HCT116 (cell line): ENCODE measurements at regions not wholly inside any gene's neighbourhood (a gene's known extent, or its start where the extent isn't known, plus 50 kb on each side); places are given as distances from the start of the nearest gene placed in this dataset.

ENCODE experiments used
- ATAC-seq: fragments of 200-7000 bp; cut with Tn5 transposase; 2 replicates; pipeline ENCODE4 v1.9.1; 2020; ENCODE audit warnings: mild to moderate bottlenecking, moderate library complexity
- BruUV-seq: library from RNA; stranded (reverse); fragments of 400-500 nt; replicated peaks from 2 replicates; lab custom pipeline; 2021; lab: Mats Ljungman, UMichigan
- CTCF ChIA-PET: fragments of 300-600 bp; sonication (Branson Sonifier 250); formaldehyde crosslinking; loops from one replicate; lab custom pipeline; 2021; ENCODE audit warnings: antibody characterized with exemption; lab: Charles Lee
- POLR2A ChIA-PET: fragments of 300-600, 350-600 bp; sonication (Branson Sonifier 250); formaldehyde crosslinking; loops from one replicate; lab custom pipeline; 2021; ENCODE audit warnings: antibody characterized with exemption; lab: Charles Lee
- RAD21 ChIA-PET, 2 experiments: fragments of 300-600 bp; sonication (Branson Sonifier 250); formaldehyde crosslinking; loops; one replicate each; lab custom pipeline; 2023; ENCODE audit warnings: low total read pairs in 2 of 2; ENCODE audit not compliant: uncharacterized antibody in 2 of 2, unreplicated experiment in 2 of 2, low non-redundant PET in 1 of 2; lab: Charles Lee
- DNase-seq: peaks from one replicate; pipeline ENCODE4 v3.0.0-alpha.2; 2010; ENCODE audit warnings: low read depth, low spot score
- H2AFZ ChIP-seq: fragments of 200-600 bp; shearing (Covaris generic), sonication (generic); 2 replicates; pipeline ENCODE4 v1.6.1; 2017; ENCODE audit warnings: low read depth, mixed run types, mixed read lengths, antibody characterized with exemption, low read length; ENCODE audit not compliant: poor library complexity, severe bottlenecking
- H3K27ac ChIP-seq: 2 replicates; pipeline ENCODE4 v1.5.1; 2012; ENCODE audit warnings: low read depth, low read length
- H3K27me3 ChIP-seq: fragments of 200-600 bp; sonication (generic); 2 replicates; pipeline ENCODE4 v1.6.1; 2016; ENCODE audit warnings: mixed run types, low read length, mixed read lengths; ENCODE audit not compliant: insufficient read depth
- H3K36me3 ChIP-seq, 2 experiments: fragments of 200-500 bp in 1 of 2; fragments of 200-600 bp in 1 of 2; sonication (Bioruptor generic) in 1 of 2; sonication (generic) in 1 of 2; 2 replicates each; pipeline versions ENCODE4 v1.5.1 to v1.6.1; 2014 to 2016; ENCODE audit warnings: low read length in 2 of 2, inconsistent platforms in 1 of 2, mixed read lengths in 1 of 2, mixed run types in 1 of 2; ENCODE audit not compliant: insufficient read depth in 2 of 2, control insufficient read depth in 1 of 2
- H3K4me1 ChIP-seq, 2 experiments: fragments of 200-600 bp in 1 of 2; sonication (generic) in 1 of 2; 2 replicates each; pipeline versions ENCODE4 v1.5.1 to v1.6.1; 2012 to 2017; ENCODE audit warnings: low read length in 2 of 2, inconsistent platforms in 1 of 2, mild to moderate bottlenecking in 1 of 2, mixed read lengths in 1 of 2, mixed run types in 1 of 2, moderate library complexity in 1 of 2; ENCODE audit not compliant: insufficient read depth in 2 of 2, control insufficient read depth in 1 of 2
- H3K4me2 ChIP-seq: fragments of 200-600 bp; sonication (generic); 2 replicates; pipeline ENCODE4 v1.6.1; 2017; ENCODE audit warnings: mixed run types, low read length, mixed read lengths
- H3K4me3 ChIP-seq, 2 experiments: fragments of 200-600 bp in 1 of 2; sonication (generic) in 1 of 2; replicated peaks in 1 of 2; 2 replicates each; pipeline ENCODE4 v1.5.1; 2011 to 2016; ENCODE audit warnings: low read length in 2 of 2, control low read depth in 1 of 2, low read depth in 1 of 2, mild to moderate bottlenecking in 1 of 2, mixed read lengths in 1 of 2, mixed run types in 1 of 2
- H3K79me2 ChIP-seq: fragments of 200-600 bp; sonication (generic); 2 replicates; pipeline ENCODE4 v1.6.1; 2017; ENCODE audit warnings: mild to moderate bottlenecking, mixed run types, low read length, moderate library complexity, mixed read lengths; ENCODE audit not compliant: insufficient read depth
- H3K9ac ChIP-seq: fragments of 200-600 bp; sonication (generic); 2 replicates; pipeline ENCODE4 v1.6.1; 2016; ENCODE audit warnings: low read length, mixed read lengths
- H3K9me2 ChIP-seq: fragments of 200-600 bp; sonication (generic), shearing (Covaris generic); 2 replicates; pipeline ENCODE4 v1.6.1; 2017; ENCODE audit warnings: mixed run types, mild to moderate bottlenecking, moderate library complexity; ENCODE audit not compliant: insufficient read depth
- H3K9me3 ChIP-seq, 2 experiments: fragments of 200-500 bp in 1 of 2; fragments of 200-600 bp in 1 of 2; sonication (Bioruptor generic) in 1 of 2; sonication (generic) in 1 of 2; 2 replicates each; pipeline ENCODE4 v1.6.1; 2014 to 2017; ENCODE audit warnings: low read length in 2 of 2, mixed read lengths in 2 of 2, inconsistent platforms in 1 of 2, low read depth in 1 of 2, mild to moderate bottlenecking in 1 of 2, mixed run types in 1 of 2, moderate library complexity in 1 of 2; ENCODE audit not compliant: control insufficient read depth in 1 of 2, insufficient read depth in 1 of 2
- H4K20me1 ChIP-seq: fragments of 200-600 bp; sonication (generic), shearing (Covaris generic); 2 replicates; pipeline ENCODE4 v1.6.1; 2017; ENCODE audit warnings: mixed run types, mild to moderate bottlenecking, moderate library complexity; ENCODE audit not compliant: insufficient read depth
- CEBPB ChIP-seq: IDR thresholded peaks from 2 replicates; pipeline ENCODE4 v1.6.1; 2012; ENCODE audit warnings: low read depth
- EGR1 ChIP-seq: IDR thresholded peaks from 2 replicates; pipeline ENCODE4 v1.6.1; 2012; ENCODE audit warnings: low read depth
- POLR2A ChIP-seq: IDR thresholded peaks from 2 replicates; pipeline ENCODE4 v1.7.0; 2011; ENCODE audit warnings: borderline replicate concordance; ENCODE audit not compliant: insufficient read depth, insufficient read length; ENCODE audit errors: extremely low read depth
- POLR2AphosphoS5 ChIP-seq: IDR thresholded peaks from 2 replicates; pipeline ENCODE4 v1.6.1; 2011; ENCODE audit warnings: mild to moderate bottlenecking, low read depth, low read length, moderate library complexity
- RAD21 ChIP-seq: IDR thresholded peaks from 2 replicates; pipeline ENCODE4 v1.6.1; 2012; ENCODE audit warnings: low read depth, mild to moderate bottlenecking
- SIN3A ChIP-seq: IDR thresholded peaks from 2 replicates; pipeline ENCODE4 v1.6.1; 2012; ENCODE audit warnings: low read depth
- intact Hi-C: fragments of 100-400 bp; cut with micrococcal nuclease; formaldehyde crosslinking; loops from 2 replicates; pipeline ENCODE4 v1.10.0; 2022
- TF ChIP-seq, protein P1 (sequence below): IDR thresholded peaks from 2 replicates; pipeline ENCODE4 v1.6.1; 2011; ENCODE audit warnings: mild to moderate bottlenecking, low read length, moderate library complexity; ENCODE audit not compliant: insufficient replicate concordance; ENCODE audit errors: extremely low read depth
- TF ChIP-seq, protein P2 (sequence below): IDR thresholded peaks from 2 replicates; pipeline ENCODE4 v1.6.1; 2012
- TF ChIP-seq, protein P3 (sequence below): IDR thresholded peaks from 2 replicates; pipeline ENCODE4 v1.6.1; 2012

DNA sequence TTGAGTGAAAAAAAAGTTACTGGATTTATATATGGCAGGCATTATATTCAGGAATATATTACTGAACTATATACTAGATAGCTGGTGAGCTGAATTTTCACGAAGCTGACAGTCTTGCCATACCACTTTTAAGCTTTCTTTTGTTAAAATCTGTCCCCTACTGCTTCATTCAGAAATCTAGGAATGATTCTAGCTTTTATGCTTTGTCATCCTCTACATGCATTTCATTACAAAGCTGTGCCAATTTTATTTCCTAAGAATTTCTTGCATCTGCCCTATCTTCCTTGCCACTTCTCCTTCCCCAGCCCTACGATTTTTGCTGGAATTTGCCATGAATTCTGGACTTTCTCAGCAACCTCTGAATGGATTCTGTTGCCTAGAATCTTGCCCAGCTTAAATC is 158.5 kb upstream of the ADGRB3 start:
- DNase-seq (no peak), ATAC-seq (no peak)
- intact Hi-C loops, result no loop called here
- no peak overlapping the region for H3K4me3 ChIP-seq
- H3K79me2 ChIP-seq, result no peaks in the 10 kb centered on the region
- H2AFZ ChIP-seq, result no peak overlapping the region
- no peaks in the 10 kb centered on the region for H3K9me2 ChIP-seq
- no peaks in the 10 kb centered on the region for H4K20me1 ChIP-seq
- TF ChIP-seq POLR2AphosphoS5 (no peak), CEBPB (no peak), POLR2A (no peak), SIN3A (no peak), EGR1 (no peak), RAD21 (no peak)
- TF ChIP-seq, protein P1, sequence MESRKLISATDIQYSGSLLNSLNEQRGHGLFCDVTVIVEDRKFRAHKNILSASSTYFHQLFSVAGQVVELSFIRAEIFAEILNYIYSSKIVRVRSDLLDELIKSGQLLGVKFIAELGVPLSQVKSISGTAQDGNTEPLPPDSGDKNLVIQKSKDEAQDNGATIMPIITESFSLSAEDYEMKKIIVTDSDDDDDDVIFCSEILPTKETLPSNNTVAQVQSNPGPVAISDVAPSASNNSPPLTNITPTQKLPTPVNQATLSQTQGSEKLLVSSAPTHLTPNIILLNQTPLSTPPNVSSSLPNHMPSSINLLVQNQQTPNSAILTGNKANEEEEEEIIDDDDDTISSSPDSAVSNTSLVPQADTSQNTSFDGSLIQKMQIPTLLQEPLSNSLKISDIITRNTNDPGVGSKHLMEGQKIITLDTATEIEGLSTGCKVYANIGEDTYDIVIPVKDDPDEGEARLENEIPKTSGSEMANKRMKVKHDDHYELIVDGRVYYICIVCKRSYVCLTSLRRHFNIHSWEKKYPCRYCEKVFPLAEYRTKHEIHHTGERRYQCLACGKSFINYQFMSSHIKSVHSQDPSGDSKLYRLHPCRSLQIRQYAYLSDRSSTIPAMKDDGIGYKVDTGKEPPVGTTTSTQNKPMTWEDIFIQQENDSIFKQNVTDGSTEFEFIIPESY, result no peak
- TF ChIP-seq, protein P2, sequence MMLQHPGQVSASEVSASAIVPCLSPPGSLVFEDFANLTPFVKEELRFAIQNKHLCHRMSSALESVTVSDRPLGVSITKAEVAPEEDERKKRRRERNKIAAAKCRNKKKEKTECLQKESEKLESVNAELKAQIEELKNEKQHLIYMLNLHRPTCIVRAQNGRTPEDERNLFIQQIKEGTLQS, result no peak
- TF ChIP-seq, protein P3, sequence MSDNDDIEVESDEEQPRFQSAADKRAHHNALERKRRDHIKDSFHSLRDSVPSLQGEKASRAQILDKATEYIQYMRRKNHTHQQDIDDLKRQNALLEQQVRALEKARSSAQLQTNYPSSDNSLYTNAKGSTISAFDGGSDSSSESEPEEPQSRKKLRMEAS, result no peak
- H3K27ac ChIP-seq, result no peak overlapping the region
- no peak overlapping the region for H3K9ac ChIP-seq
- H3K36me3 ChIP-seq, result no peaks in the 10 kb centered on the region
- POLR2A ChIA-PET, result no interaction called here
- RAD21 ChIA-PET, result no interaction called here
- CTCF ChIA-PET, result no interaction called here
- H3K4me2 ChIP-seq, result no peak overlapping the region
- H3K9me3 ChIP-seq, result peaks cover 6 to 11% of the 10 kb centered on the region in 2 experiments; a peak in 2 of 4 replicates
- no peaks in the 10 kb centered on the region for H3K27me3 ChIP-seq
- no peaks in the 10 kb centered on the region for H3K4me1 ChIP-seq
- BruUV-seq, result no TSS peak
